ENCODE measurements at regions not wholly inside any gene's neighbourhood (a gene's known extent, or its start where the extent isn't known, plus 50 kb on each side); places are given as distances from the start of the nearest gene placed in this dataset.

DNA sequence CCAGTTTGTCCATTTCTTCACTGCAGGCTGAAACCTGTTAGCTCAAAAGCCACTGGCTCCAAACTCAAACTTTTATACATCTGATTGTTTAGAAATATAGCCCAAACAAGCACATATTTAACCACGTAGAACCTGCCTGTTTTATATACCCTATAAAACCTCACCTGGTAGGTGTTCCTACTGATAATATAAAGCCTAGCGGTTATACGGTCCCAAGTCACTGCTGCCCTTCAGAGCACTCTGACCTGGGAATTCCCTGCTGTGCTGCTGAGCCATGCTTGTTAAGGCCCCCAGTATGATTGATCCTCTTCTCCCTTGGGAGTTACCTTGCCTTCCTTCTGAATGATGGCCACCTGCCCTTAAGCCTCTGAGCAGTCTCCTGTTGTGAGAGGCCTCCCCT is 432.8 kb upstream of the LCORL start:
- TF ChIP-seq, protein P1, sequence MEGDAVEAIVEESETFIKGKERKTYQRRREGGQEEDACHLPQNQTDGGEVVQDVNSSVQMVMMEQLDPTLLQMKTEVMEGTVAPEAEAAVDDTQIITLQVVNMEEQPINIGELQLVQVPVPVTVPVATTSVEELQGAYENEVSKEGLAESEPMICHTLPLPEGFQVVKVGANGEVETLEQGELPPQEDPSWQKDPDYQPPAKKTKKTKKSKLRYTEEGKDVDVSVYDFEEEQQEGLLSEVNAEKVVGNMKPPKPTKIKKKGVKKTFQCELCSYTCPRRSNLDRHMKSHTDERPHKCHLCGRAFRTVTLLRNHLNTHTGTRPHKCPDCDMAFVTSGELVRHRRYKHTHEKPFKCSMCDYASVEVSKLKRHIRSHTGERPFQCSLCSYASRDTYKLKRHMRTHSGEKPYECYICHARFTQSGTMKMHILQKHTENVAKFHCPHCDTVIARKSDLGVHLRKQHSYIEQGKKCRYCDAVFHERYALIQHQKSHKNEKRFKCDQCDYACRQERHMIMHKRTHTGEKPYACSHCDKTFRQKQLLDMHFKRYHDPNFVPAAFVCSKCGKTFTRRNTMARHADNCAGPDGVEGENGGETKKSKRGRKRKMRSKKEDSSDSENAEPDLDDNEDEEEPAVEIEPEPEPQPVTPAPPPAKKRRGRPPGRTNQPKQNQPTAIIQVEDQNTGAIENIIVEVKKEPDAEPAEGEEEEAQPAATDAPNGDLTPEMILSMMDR (IDR thresholded peaks at IDR 0.05; ENCODE audit: low read depth, low read length, missing control alignments), result no peak
- no peak overlapping the region for H3K4me3 ChIP-seq (ENCODE audit: low read depth, low read length)
- no peak for DNase-seq (ENCODE audit: low read depth)

DNA sequence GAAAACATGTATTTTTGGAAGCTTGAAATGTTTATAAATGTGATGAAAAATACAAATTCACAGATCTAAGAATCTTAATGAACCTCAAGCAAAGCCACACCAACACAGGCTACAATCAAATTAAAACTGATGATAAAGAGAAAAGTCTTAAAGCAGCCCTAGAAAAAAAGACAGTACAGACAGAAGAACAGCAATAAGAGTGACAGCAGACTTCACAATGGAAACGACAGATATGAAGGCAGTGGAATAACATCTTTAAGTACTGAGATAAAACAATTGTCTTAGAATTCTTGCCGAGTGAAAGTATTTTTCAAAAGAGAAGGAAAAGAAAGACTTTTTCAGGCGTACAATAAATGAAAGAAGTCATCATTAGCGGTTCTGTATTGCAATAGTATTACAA is 423.6 kb upstream of the LCORL start:
- TF ChIP-seq, protein P1 (IDR thresholded peaks at IDR 0.05; ENCODE audit: low read depth, low read length, missing control alignments), result no peak
- no peak for DNase-seq (ENCODE audit: low read depth)

DNA sequence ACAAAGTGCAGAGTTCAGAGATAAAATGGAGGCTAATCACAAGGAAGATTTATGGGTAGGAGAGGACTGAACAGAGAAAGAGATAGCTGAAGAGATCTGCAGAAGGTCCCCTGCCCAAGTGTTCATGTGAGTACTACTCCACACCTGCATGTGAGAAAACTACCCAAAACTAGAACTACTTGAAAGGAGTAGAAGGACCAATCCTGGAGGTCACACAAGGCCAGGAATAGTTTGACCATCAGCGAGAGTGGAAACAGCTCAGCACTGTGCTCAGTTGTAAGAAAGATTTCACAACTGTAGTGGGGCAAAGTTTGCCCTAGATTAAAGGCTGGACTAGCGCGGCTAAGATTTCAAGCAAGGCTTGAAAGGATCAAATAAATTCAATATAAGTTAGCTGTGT is 422.7 kb upstream of the LCORL start:
- DNase-seq (ENCODE audit: low read depth), result no peak
- no peak overlapping the region for H3K4me3 ChIP-seq (ENCODE audit: low read depth, low read length)
- TF ChIP-seq, protein P1 (IDR thresholded peaks at IDR 0.05; ENCODE audit: low read depth, low read length, missing control alignments), result no peak

More for the DNA sequence above, 423.6 kb upstream of the LCORL start:
- H3K4me3 ChIP-seq (ENCODE audit: low read depth, low read length), result no peak overlapping the region

DNA sequence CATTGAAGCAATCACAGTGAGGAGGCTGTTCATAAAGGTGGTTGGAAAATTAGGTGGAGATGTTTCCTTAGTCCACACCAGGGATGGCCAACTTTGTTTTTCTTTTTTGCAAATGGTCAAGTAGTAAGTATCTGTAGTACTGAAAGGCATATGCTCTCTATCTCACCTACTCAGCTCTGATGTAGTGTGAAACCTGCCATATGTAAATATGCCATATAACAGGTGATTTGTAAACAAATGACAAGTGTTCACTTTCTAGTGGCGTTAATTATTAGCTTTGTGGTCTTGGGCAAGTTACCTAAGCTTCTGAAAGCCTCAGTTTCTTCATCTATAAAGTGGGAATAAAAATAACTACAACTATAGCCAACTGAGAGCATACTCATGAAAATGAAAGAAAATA is 421.4 kb upstream of the LCORL start:
- no peak for DNase-seq (ENCODE audit: low read depth)
- no peak overlapping the region for H3K4me3 ChIP-seq (ENCODE audit: low read depth, low read length)
- TF ChIP-seq, protein P1 (IDR thresholded peaks at IDR 0.05; ENCODE audit: low read depth, low read length, missing control alignments), result no peak

DNA sequence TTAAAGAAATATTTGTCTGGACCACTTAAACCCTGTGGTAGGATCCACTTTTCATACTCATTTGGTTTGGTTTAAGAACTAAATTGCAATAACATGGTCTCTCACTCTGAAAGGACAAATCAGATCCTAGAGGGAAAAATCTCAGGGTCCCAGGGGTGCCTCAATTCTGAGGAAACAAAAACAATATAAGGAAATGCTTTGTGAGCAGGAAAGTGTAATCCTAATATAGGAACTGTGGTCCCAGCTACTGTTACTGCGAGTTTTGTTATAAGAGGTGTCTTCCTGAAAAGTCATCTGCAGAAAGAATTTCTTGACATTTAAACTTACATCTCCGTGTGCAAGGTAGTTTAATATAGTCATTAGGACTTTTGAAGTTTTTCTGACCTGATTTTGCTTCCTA is 420.1 kb upstream of the LCORL start:
- no peak overlapping the region for H3K4me3 ChIP-seq (ENCODE audit: low read depth, low read length)
- TF ChIP-seq, protein P1 (IDR thresholded peaks at IDR 0.05; ENCODE audit: low read depth, low read length, missing control alignments), result no peak
- no peak for DNase-seq (ENCODE audit: low read depth)

DNA sequence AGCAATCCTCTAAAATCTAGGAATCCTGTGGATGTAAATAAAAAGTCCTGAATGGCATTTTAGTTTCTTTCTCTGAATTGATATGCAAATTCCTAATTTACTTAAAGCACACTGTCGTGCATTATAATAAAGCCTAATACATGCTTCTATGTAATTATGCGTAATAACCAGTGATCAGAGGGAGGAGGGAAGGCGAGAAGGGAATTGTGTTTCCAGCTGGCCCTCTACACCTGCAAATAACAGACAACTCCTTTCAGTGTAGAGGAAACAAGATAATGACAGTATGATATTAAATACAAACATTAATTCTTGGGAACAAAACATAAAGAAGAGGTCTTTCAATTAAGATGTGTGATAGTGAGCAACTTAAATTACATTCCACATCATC is 419.6 kb upstream of the LCORL start:
- no peak overlapping the region for H3K4me3 ChIP-seq (ENCODE audit: low read depth, low read length)
- DNase-seq (ENCODE audit: low read depth), result no peak
- TF ChIP-seq, protein P1 (IDR thresholded peaks at IDR 0.05; ENCODE audit: low read depth, low read length, missing control alignments), result no peak

DNA sequence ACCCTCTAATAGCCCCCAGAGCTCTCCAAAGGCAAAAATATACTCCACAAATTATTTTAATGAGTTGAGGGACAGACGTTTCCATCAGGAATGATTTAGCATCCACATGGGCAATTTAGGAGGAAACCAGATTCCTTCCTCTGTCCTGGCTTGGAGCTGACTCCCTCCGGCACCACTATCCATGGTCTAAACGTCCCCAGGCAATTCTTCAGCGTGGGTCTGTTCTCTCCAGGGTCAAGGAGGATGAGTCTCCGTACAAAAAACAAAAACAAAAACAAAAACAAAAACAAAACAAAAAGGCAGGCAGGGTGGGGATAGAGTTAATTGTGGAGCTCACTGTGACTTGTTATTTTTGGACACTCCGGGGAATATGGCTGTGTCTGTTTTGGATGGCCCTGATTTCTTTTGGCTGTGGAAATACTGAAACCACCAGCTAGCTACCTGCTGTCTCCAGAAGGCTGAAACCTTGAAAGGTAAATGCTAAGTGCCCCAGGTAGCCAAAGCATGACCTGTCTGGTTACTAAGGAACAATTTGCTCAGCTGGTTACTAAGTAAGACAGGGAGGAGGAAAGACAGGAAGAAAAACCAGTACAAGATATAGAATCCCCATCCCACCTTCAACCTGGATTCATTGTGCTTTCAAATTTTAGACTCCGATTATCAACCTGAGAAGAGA is 419.1 kb upstream of the LCORL start:
- no peak for DNase-seq (ENCODE audit: low read depth)
- no peak overlapping the region for H3K4me3 ChIP-seq (ENCODE audit: low read depth, low read length)
- TF ChIP-seq, protein P1 (IDR thresholded peaks at IDR 0.05; ENCODE audit: low read depth, low read length, missing control alignments), result no peak

All from GM12864 (cell line).